HepG2 (cell line): ENCODE measurements at regions not wholly inside any gene's neighbourhood (a gene's known extent, or its start where the extent isn't known, plus 50 kb on each side); places are given as distances from the start of the nearest gene placed in this dataset.

Experiments used
- EEA1 ChIP-seq: sonication (generic); formaldehyde crosslinking; IDR thresholded peaks from 2 replicates; pipeline ENCODE4 v1.5.1; 2020; ENCODE audit warnings: mild to moderate bottlenecking, missing genetic modification reagents, borderline replicate concordance
- MIXL1 ChIP-seq: IDR thresholded peaks from 2 replicates; pipeline ENCODE4 v1.6.1; 2016
- PHF5A ChIP-seq: IDR thresholded peaks from one replicate; pipeline ENCODE4 v1.6.1; 2018; ENCODE audit warnings: low read depth, missing genetic modification reagents; ENCODE audit not compliant: unreplicated experiment
- POLR2A ChIP-seq, 2 experiments: IDR thresholded peaks; 2 replicates each; pipeline ENCODE4 v1.6.1; 2011; ENCODE audit warnings: low read depth in 2 of 2, low read length in 2 of 2, mild to moderate bottlenecking in 1 of 2, moderate library complexity in 1 of 2; ENCODE audit not compliant: insufficient read depth in 1 of 2
- RAD51 ChIP-seq: fragments of 450-650 bp; IDR thresholded peaks from 2 replicates; pipeline ENCODE4 v1.6.1; 2016; ENCODE audit warnings: borderline replicate concordance
- ZBTB49 ChIP-seq: sonication (generic); formaldehyde crosslinking; IDR thresholded peaks from 2 replicates; pipeline ENCODE4 v1.4.0; 2020; ENCODE audit warnings: missing genetic modification reagents, borderline replicate concordance
- ZC3H4 ChIP-seq: sonication (generic); formaldehyde crosslinking; IDR thresholded peaks from 2 replicates; pipeline ENCODE4 v1.4.0; 2020; ENCODE audit warnings: missing genetic modification reagents, borderline replicate concordance
- ZNF18 ChIP-seq: sonication (generic); formaldehyde crosslinking; IDR thresholded peaks from 2 replicates; pipeline ENCODE4 v1.8.0; 2022; ENCODE audit warnings: mild to moderate bottlenecking, missing genetic modification reagents; ENCODE audit not compliant: insufficient replicate concordance

- TF ChIP-seq MIXL1 (CRISPR knock-in tag) (no peak), POLR2A (IDR thresholded peaks at IDR 0.05; ENCODE audit: insufficient read depth in 1 of 2, low read depth in 2 of 2, low read length in 2 of 2) (no peak), ZC3H4 (no peak), EEA1 (CRISPR knock-in tag) (no peak), PHF5A (no peak), ZNF18 (CRISPR knock-in tag) (no peak), ZBTB49 (no peak), RAD51 (no peak)
Measured at GRCh38 chr7:69149804-69150782, 448.2 kb upstream of the AUTS2 start.
